GM12878 (cell line): ENCODE measurements at regions not wholly inside any gene's neighbourhood (a gene's known extent, or its start where the extent isn't known, plus 50 kb on each side); places are given as distances from the start of the nearest gene placed in this dataset.

Experiments
- ATAC-seq: fragments of 200-7000 bp; cut with Tn5 transposase; 3 replicates; pipeline ENCODE4 v1.9.1; 2020; ENCODE audit warnings: mild to moderate bottlenecking, moderate library complexity
- BruUV-seq: library from RNA; stranded (reverse); fragments of 400-500 nt; replicated peaks from 2 replicates; lab custom pipeline; 2021; lab: Mats Ljungman, UMichigan
- CTCF ChIA-PET: fragments of 300-600 bp; sonication (Branson Sonifier 250); formaldehyde crosslinking; extraction: SDS; loops from one replicate; lab custom pipeline; 2021; ENCODE audit warnings: inconsistent platforms; lab: Yijun Ruan, JAX
- POLR2A ChIA-PET: fragments of 350-600 bp; formaldehyde crosslinking; extraction: SDS; loops from one replicate; lab custom pipeline; 2021; ENCODE audit warnings: inconsistent platforms; lab: Charles Lee
- RAD21 ChIA-PET: fragments of 300-600 bp; sonication (Branson Sonifier 250); formaldehyde crosslinking; loops from one replicate; lab custom pipeline; 2023; ENCODE audit warnings: antibody characterized with exemption; ENCODE audit not compliant: unreplicated experiment; lab: Charles Lee
- SMC1A ChIA-PET: fragments of 300-600 bp; sonication (Branson Sonifier 250); formaldehyde crosslinking; loops from one replicate; lab custom pipeline; 2023; ENCODE audit not compliant: unreplicated experiment, uncharacterized antibody; lab: Charles Lee
- DNase-seq: peaks from one replicate; pipeline ENCODE4 v3.0.0-alpha.2; 2011; ENCODE audit warnings: low read depth, low spot score
- FAIRE-seq: peaks from 3 replicates; lab custom pipeline; 2011; peaks lifted over from hg19 to GRCh38; lab: Jason Lieb, UNC
- H2AFZ ChIP-seq: 2 replicates; pipeline ENCODE4 v1.6.0; 2011; ENCODE audit warnings: low read depth, low read length, control low read depth; ENCODE audit not compliant: control insufficient read depth
- H3K27ac ChIP-seq: 2 replicates; pipeline ENCODE4 v1.5.1; 2011; ENCODE audit warnings: control low read depth; ENCODE audit not compliant: control insufficient read depth, insufficient read depth
- H3K27me3 ChIP-seq, 2 experiments: replicated peaks in 1 of 2; 2 replicates each; pipeline versions ENCODE4 v1.6.0 to v1.6.1; 2011; ENCODE audit warnings: low read length in 1 of 2; ENCODE audit not compliant: control insufficient read depth in 2 of 2, insufficient read depth in 2 of 2
- H3K36me3 ChIP-seq, 2 experiments: 2 replicates each; pipeline ENCODE4 v1.5.1; 2011; ENCODE audit warnings: low read length in 1 of 2; ENCODE audit not compliant: control insufficient read depth in 2 of 2, insufficient read depth in 2 of 2
- H3K4me1 ChIP-seq: 2 replicates; pipeline ENCODE4 v1.6.1; 2011; ENCODE audit warnings: mild to moderate bottlenecking, low read length, moderate library complexity, mixed read lengths; ENCODE audit not compliant: control insufficient read depth, insufficient read depth
- H3K4me2 ChIP-seq: 2 replicates; pipeline ENCODE4 v1.6.0; 2011; ENCODE audit warnings: control low read depth; ENCODE audit not compliant: control insufficient read depth, insufficient read depth
- H3K4me3 ChIP-seq: fragments of 200-600 bp; sonication (generic); 2 replicates; pipeline ENCODE4 v1.5.1; 2016
- H3K79me2 ChIP-seq: 2 replicates; pipeline ENCODE4 v1.6.0; 2011; ENCODE audit warnings: low read length; ENCODE audit not compliant: control insufficient read depth, insufficient read depth
- H3K9ac ChIP-seq: 2 replicates; pipeline ENCODE4 v1.8.0; 2011; ENCODE audit warnings: low read length, control low read depth, mixed read lengths; ENCODE audit not compliant: control insufficient read depth, insufficient read depth
- H3K9me3 ChIP-seq: replicated peaks from 3 replicates; pipeline ENCODE4 v1.5.1; 2011; ENCODE audit warnings: mild to moderate bottlenecking, low read length; ENCODE audit not compliant: control insufficient read depth, insufficient read depth
- H4K20me1 ChIP-seq: 2 replicates; pipeline ENCODE4 v1.6.0; 2011; ENCODE audit not compliant: control insufficient read depth, insufficient read depth
- CBFB ChIP-seq: IDR thresholded peaks from 2 replicates; pipeline ENCODE4 v1.6.1; 2016; ENCODE audit warnings: antibody characterized with exemption, low read depth
- FOXK2 ChIP-seq: fragments of 450-650 bp; IDR thresholded peaks from 2 replicates; pipeline ENCODE4 v1.6.1; 2017; ENCODE audit warnings: mild to moderate bottlenecking, moderate library complexity
- HDAC6 ChIP-seq: fragments of 200-600 bp; sonication (generic); IDR thresholded peaks from one replicate; pipeline ENCODE4 v1.8.0; 2017; ENCODE audit warnings: antibody characterized with exemption; ENCODE audit not compliant: unreplicated experiment
- TAF1 ChIP-seq: IDR thresholded peaks from 2 replicates; pipeline ENCODE4 v1.6.1; 2011; ENCODE audit warnings: mild to moderate bottlenecking, low read depth, low read length, borderline replicate concordance
- ZNF24 ChIP-seq: fragments of 450-650 bp; IDR thresholded peaks from 2 replicates; pipeline ENCODE4 v1.6.1; 2017; ENCODE audit warnings: antibody characterized with exemption, mild to moderate bottlenecking
- WGBS: methylation state at CpG from one replicate; pipeline ENCODE4 v1.1.6; 2016; ENCODE audit warnings: low lambda C conversion rate; ENCODE audit not compliant: insufficient replicate concordance, insufficient coverage; ENCODE audit errors: missing lambda C conversion rate; 5-methylcytosine and 5-hydroxymethylcytosine counted together
- in situ Hi-C: fragments of 300-500 bp; cut with MboI; formaldehyde crosslinking; loops from 9 replicates; pipeline ENCODE4 v1.14.3; 2018; ENCODE audit warnings: mixed read lengths
- intact Hi-C: fragments of 100-400 bp; cut with micrococcal nuclease; formaldehyde crosslinking; loops from one replicate; pipeline ENCODE4 v1.14.2; 2022; ENCODE audit not compliant: unreplicated experiment
- TF ChIP-seq, protein P1 (sequence below): fragments of 450-650 bp; formaldehyde crosslinking; IDR thresholded peaks from 2 replicates; pipeline ENCODE4 v1.4.0; 2022; ENCODE audit warnings: mild to moderate bottlenecking, moderate library complexity

DNA sequence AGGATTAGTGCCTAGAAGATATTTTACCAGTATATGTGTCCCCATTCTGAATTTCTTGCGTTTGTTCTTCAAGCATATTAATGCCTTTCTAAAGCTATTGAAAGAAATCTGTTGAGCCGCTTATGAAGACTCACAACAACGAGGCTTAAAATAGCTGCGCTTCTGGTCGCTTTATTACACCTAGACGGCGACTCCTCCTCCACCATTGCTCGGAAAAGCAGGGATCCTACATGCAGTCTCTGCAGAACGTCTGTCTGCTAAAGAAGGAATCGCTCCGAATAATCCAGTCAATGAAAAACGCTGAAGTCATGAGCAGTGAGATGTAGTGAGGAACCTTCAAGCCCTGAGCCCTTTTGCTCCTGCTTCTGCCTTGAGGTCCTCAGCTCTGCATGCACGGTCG lies 94.8 kb upstream of the ZNF516 start:
- H3K36me3 ChIP-seq = no peaks in the 10 kb centered on the region
- no peak overlapping the region for H3K27ac ChIP-seq
- intact Hi-C loops (no loop called here), in situ Hi-C loops (no loop called here)
- SMC1A ChIA-PET = interaction anchor here (1.4 kb wide), 1 partner anchor 281 kb away, joined by 3 read pairs; no protein-coding TSS in a partner anchor
- DNase-seq (no peak), FAIRE-seq (no peak)
- no peak overlapping the region for H3K4me2 ChIP-seq
- no TSS peak for BruUV-seq
- H2AFZ ChIP-seq = no peak overlapping the region
- H3K27me3 ChIP-seq = no peaks in the 10 kb centered on the region; a peak in 1 of 4 replicates
- no peaks in the 10 kb centered on the region for H3K4me1 ChIP-seq
- no peak overlapping the region for H3K9ac ChIP-seq
- peaks cover 2% of the 10 kb centered on the region; the same call in 1 of the 3 replicates for H3K9me3 ChIP-seq
- no peak for TF ChIP-seq TAF1
- TF ChIP-seq, protein P1, sequence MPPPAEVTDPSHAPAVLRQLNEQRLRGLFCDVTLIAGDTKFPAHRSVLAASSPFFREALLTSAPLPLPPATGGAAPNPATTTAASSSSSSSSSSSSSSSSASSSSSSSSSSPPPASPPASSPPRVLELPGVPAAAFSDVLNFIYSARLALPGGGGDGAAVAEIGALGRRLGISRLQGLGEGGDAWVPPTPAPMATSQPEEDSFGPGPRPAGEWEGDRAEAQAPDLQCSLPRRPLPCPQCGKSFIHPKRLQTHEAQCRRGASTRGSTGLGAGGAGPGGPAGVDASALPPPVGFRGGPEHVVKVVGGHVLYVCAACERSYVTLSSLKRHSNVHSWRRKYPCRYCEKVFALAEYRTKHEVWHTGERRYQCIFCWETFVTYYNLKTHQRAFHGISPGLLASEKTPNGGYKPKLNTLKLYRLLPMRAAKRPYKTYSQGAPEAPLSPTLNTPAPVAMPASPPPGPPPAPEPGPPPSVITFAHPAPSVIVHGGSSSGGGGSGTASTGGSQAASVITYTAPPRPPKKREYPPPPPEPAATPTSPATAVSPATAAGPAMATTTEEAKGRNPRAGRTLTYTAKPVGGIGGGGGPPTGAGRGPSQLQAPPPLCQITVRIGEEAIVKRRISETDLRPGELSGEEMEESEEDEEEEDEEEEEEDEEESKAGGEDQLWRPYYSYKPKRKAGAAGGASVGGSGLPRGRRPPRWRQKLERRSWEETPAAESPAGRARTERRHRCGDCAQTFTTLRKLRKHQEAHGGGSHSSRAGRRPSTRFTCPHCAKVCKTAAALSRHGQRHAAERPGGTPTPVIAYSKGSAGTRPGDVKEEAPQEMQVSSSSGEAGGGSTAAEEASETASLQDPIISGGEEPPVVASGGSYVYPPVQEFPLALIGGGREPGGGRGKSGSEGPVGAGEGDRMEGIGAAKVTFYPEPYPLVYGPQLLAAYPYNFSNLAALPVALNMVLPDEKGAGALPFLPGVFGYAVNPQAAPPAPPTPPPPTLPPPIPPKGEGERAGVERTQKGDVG (CRISPR knock-in tag) = no peak
- TF ChIP-seq, all 136 proteins: peak for 0
- H4K20me1 ChIP-seq = no peaks in the 10 kb centered on the region
- ATAC-seq = no peak
- H3K4me3 ChIP-seq = no peak overlapping the region
- H3K79me2 ChIP-seq = no peaks in the 10 kb centered on the region
- RAD21 ChIA-PET = no interaction called here
- POLR2A ChIA-PET = no interaction called here
- 44% methylated on average over 14 of the region's 14 CpGs for WGBS
- CTCF ChIA-PET = no interaction called here

GRCh38 chr18:76589316-76589715 lies 94.3 kb upstream of the ZNF516 start:
- TF ChIP-seq FOXK2 = no peak
- TF ChIP-seq HDAC6 = no peak
- no peak for TF ChIP-seq ZNF24
- no peak for TF ChIP-seq CBFB
- ATAC-seq = no peak
- RAD21 ChIA-PET = no interaction called here
- WGBS = 0% methylated on average over 1 of the region's 1 CpG
- Histone ChIP-seq H3K9me3 (peaks cover 2% of the 10 kb centered on the region; the same call in 1 of the 3 replicates), H3K36me3 (no peaks in the 10 kb centered on the region), H3K27ac (no peak overlapping the region), H3K4me2 (no peak overlapping the region), H4K20me1 (no peaks in the 10 kb centered on the region), H3K79me2 (no peaks in the 10 kb centered on the region), H3K9ac (no peak overlapping the region), H3K4me3 (no peak overlapping the region), H2AFZ (no peak overlapping the region), H3K4me1 (no peaks in the 10 kb centered on the region), H3K27me3 (no peaks in the 10 kb centered on the region; a peak in 1 of 4 replicates)
- CTCF ChIA-PET = no interaction called here
- in situ Hi-C loops (no loop called here), intact Hi-C loops (no loop called here)
- BruUV-seq = no TSS peak
- SMC1A ChIA-PET = interaction anchor here (1.4 kb wide), 1 partner anchor 282 kb away, joined by 3 read pairs; no protein-coding TSS in a partner anchor
- no peak for FAIRE-seq
- no peak for DNase-seq
- POLR2A ChIA-PET = no interaction called here
